ENCODE measurements at regions not wholly inside any gene's neighbourhood (a gene's known extent, or its start where the extent isn't known, plus 50 kb on each side); places are given as distances from the start of the nearest gene placed in this dataset.

GRCh38 chr7:84412161-84412969 lies 217.8 kb upstream of the SEMA3A start:
- TF ChIP-seq CTCF (conservative IDR thresholded peaks at IDR 0.05 in 1 of 2, IDR thresholded peaks at IDR 0.05 in 1 of 2; ENCODE audit: extremely low read depth in 1 of 2, insufficient read depth in 1 of 2, low read depth in 1 of 2, low read length in 2 of 2) = no peak
- no peak for TF ChIP-seq EZH2 (IDR thresholded peaks at IDR 0.05; ENCODE audit: borderline replicate concordance, low read length)
